ENCODE measurements at regions not wholly inside any gene's neighbourhood (a gene's known extent, or its start where the extent isn't known, plus 50 kb on each side); places are given as distances from the start of the nearest gene placed in this dataset.

GRCh38 chrX:144798972-144799371 lies 448.3 kb upstream of the SPANXN1 start:
- no peaks in the 10 kb centered on the region for H3K4me1 ChIP-seq (replicated peaks in 1 of 2)
- no peaks in the 10 kb centered on the region for H3K27me3 ChIP-seq
- no peak overlapping the region for H3K4me3 ChIP-seq
- H3K36me3 ChIP-seq (replicated peaks in 1 of 2): no peaks in the 10 kb centered on the region
- H3K9me3 ChIP-seq (replicated peaks in 1 of 3): no peaks in the 10 kb centered on the region
- no peak for DNase-seq
- intact Hi-C loops (cut with DNase I): no loop called here
- 36 to 69% (median 62%) methylated on average over 2 of the region's 2 CpGs for WGBS, 4 donors
- H3K27ac ChIP-seq: no peak overlapping the region
- no peak for TF ChIP-seq POLR2A (IDR thresholded peaks at IDR 0.05)
- no peak for TF ChIP-seq CTCF (IDR thresholded peaks at IDR 0.05)

- TF ChIP-seq CTCF (IDR thresholded peaks at IDR 0.05) (no peak), POLR2A (IDR thresholded peaks at IDR 0.05) (no peak)
- H3K4me3 ChIP-seq: no peak overlapping the region
- no peak for DNase-seq
- no peaks in the 10 kb centered on the region for H3K36me3 ChIP-seq (replicated peaks in 1 of 2)
- intact Hi-C loops (cut with DNase I): no loop called here
- H3K9me3 ChIP-seq (replicated peaks in 1 of 3): no peaks in the 10 kb centered on the region
- no peak overlapping the region for H3K27ac ChIP-seq
- WGBS, 4 donors: 54 to 73% (median 67%) methylated on average over 4 of the region's 4 CpGs
- H3K4me1 ChIP-seq (replicated peaks in 1 of 2): no peaks in the 10 kb centered on the region
- no peaks in the 10 kb centered on the region for H3K27me3 ChIP-seq
These were observed 445.5 kb upstream of the SPANXN1 start for GRCh38 chrX:144801786-144802185.

- intact Hi-C loops (cut with DNase I): no loop called here
- no peak for TF ChIP-seq POLR2A (IDR thresholded peaks at IDR 0.05)
- TF ChIP-seq CTCF (IDR thresholded peaks at IDR 0.05): no peak
- no peak for DNase-seq
- Histone ChIP-seq H3K27ac (no peak overlapping the region), H3K9me3 (replicated peaks in 1 of 3) (no peaks in the 10 kb centered on the region), H3K27me3 (no peaks in the 10 kb centered on the region), H3K4me3 (no peak overlapping the region), H3K4me1 (replicated peaks in 1 of 2) (no peaks in the 10 kb centered on the region), H3K36me3 (replicated peaks in 1 of 2) (no peaks in the 10 kb centered on the region)
These were observed 438.3 kb upstream of the SPANXN1 start for GRCh38 chrX:144809025-144809424.

GRCh38 chrX:144810539-144810938 lies 436.8 kb upstream of the SPANXN1 start:
- no peak for DNase-seq
- H3K9me3 ChIP-seq (replicated peaks in 1 of 3): no peaks in the 10 kb centered on the region
- WGBS, 4 donors: 64 to 85% (median 73%) methylated on average over 1 of the region's 1 CpG
- no peaks in the 10 kb centered on the region for H3K4me1 ChIP-seq (replicated peaks in 1 of 2)
- H3K4me3 ChIP-seq: no peak overlapping the region
- H3K27ac ChIP-seq: no peak overlapping the region
- TF ChIP-seq POLR2A (IDR thresholded peaks at IDR 0.05): no peak
- no peak for TF ChIP-seq CTCF (IDR thresholded peaks at IDR 0.05)
- H3K36me3 ChIP-seq (replicated peaks in 1 of 2): no peaks in the 10 kb centered on the region
- intact Hi-C loops (cut with DNase I): no loop called here
- H3K27me3 ChIP-seq: no peaks in the 10 kb centered on the region
